Islet of Langerhans (tissue), 1 donor: ENCODE measurements at regions not wholly inside any gene's neighbourhood (a gene's known extent, or its start where the extent isn't known, plus 50 kb on each side); places are given as distances from the start of the nearest gene placed in this dataset.

Experiments
- FAIRE-seq: peaks from one replicate; lab custom pipeline; 2011; peaks lifted over from hg19 to GRCh38; lab: Jason Lieb, UNC

DNA sequence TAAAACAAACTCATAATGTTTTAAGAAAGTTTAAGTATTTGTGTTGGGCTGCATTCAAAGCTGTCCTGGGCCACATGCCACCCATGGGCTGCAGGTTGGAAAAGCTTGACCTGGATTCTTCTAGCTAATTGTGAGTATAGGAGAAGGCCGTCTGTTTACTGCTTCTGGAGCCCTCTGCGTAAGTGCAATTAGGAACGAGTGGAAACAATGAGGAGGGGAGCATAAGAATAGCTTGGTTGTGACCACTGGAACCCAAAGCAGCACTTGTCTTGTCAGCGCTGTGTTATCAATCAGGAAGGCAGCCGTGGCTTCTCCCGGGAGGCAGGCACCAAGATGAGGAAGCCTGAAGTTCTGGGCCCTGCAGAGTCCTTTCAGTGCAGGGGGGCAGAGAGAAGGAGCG lies 110.4 kb upstream of the MBNL2 start:
- FAIRE-seq: no peak

DNA sequence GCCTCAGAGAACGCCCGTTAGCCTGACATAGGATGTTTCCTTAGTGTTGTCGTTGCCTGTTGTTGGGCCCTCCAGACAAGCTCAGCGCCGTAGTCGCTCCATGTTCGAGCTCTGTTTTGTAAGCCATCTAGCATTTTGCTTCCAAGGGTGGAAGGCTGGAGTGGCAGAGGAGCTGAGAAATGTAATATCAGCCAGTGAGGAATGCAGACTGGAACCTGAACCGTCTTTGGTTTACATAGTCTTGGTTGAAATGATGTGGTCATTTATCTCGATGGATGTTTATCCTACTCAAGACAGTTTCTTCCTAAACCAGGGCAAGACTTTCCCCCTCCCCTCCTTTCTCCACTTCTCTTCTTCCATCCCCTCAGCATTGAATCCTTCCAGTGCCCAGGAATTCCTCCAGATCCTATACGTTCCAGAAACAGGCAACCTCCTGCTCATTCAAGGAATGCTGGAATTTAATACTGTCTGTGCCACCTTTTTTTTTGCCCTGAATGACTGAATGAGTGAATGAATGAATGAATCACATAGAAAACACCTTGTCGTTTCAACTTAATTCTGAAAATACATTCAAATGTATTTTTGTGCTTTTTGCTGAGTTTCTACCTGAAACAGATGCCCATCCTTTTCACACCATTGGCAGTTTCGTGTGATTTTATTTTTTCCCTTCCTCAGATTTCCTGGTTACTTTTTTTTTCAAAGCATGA lies 109.5 kb upstream of the MBNL2 start:
- FAIRE-seq: no peak

DNA sequence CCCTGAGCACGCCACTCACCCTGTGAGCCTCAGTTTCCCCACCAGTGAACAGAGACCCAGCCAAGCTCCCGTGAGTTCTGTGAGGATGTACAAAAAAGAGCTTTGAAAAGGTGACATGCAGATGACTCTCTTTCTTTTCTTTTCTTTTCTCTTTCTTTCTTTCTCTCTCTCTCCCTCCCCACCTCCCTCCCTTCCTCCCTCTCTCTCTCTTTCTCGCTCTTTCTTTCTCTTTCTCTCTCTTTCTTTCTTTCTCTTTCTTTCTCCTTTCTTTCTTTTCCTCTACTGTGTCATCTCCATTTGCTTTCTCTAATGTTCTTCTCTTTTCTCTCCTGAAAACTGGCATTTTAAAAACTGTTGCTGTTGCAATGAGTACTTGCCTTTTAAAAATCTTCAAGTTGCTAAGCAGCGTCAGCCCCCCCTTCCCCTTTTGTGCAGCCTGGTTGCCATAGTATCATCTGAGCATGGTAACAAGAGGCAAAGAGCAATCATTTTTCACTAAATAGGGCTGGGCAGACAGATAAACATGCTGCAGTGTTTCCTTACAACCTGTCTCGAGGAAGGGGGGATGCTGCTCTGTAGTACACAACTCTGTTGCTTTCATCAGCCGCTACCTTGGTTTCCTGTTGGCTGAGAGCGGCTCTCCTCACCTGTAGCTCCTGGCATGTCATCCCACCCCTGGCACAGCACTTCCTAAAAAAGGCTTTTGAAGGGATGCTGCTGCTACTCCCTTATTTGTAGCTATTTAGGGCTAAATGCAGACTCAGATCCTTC lies 108.7 kb upstream of the MBNL2 start:
- FAIRE-seq: peak; percentile 96

DNA sequence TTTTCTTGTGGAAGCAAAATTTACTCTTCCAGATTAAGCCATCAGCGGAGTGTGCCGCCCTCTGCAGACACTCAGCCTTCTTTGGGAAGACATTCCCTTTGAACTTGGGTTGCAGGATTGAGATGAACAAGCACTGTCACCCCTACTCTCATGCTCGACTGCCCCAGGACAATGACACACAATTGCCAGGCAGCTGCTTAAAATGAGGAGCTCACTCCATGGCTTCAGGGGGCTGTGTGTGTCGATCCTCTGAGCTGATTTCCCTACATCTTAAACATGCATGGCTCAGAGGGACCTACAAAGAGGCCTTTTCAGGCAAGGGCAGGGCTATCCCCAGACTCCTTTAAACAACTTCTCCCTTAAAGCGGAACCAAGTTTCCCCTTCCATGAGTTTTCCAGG lies 107.5 kb upstream of the MBNL2 start:
- FAIRE-seq: no peak

DNA sequence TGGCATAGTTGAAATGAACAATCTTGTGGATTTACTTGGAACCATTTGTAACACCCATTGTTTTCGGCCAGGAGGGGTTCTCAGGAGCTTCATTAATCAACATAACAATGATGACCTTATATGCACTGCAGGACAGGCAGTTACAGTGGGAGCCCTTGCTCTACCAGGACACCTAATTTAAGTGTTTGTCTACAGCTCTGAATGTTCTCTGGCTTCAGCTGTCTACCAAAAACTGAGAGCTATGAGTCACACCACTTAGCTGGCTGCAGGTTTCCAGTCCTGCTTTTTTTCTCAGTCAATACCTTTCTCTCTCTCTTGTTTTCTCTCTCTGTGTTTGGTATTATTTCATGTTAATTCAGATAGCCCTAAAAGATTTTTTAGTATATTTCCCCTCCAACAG lies 105.4 kb upstream of the MBNL2 start:
- FAIRE-seq: peak; percentile 96

DNA sequence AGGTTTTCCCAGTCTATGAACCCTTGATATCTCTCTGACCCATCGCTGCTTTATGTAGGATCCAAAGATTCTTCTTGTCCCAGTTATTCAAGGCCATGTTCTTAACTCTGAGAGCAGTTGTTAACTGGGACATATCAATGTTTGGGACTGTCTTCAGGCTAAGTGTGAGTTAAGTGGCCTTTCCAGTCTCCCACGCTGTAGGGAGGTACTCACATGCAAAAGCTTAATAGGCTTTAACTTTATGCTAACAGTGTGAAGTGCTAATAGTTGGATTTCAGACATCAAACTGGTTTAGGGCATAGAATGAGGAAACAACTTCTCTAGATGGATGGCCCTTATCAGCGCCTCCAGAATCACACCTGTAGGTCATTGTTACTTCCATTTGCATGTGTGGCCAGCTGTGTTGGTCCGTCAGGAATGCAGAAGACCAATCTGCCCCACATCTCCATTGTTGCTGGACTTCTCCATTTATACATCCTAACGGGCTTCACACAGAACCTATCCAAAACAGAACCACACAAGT lies 104.7 kb upstream of the MBNL2 start:
- FAIRE-seq: no peak

DNA sequence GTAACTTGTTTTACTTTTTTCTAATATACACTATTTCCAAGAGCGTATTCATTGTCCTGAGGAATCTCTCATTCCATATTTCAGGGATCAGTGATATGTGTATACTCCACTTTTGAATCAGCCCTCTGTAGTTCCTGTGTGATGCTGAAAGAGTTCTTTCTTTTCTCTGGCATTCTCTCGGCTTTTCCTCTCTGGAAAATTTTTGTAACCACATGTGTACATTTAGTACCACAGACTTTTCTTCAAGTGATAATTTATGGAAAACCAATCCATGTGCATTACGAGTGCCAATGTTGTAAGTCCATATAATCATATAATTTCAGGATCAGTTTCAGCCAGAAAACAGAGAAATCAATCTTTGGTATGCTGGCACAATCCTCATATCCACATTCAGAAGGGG lies 102.2 kb upstream of the MBNL2 start:
- FAIRE-seq: no peak

DNA sequence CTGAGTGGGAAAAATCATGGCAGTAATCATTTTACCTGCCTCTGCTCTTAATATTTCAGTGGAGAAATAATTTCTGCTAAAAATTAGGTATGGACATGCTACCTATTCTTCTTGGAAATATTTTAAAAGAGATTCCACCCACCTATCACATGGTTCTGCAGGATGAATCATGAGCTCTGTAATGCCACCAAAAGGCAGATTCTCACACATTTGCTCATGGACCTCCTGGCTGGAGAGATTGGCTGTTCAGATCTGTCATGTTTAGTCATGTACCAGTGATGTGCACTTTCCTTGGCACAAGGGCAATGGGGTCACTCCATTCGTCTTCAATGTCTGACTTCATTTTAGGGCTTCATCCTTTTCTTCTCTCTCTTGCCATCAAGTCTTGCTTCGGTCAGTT lies 101.8 kb upstream of the MBNL2 start:
- no peak for FAIRE-seq

DNA sequence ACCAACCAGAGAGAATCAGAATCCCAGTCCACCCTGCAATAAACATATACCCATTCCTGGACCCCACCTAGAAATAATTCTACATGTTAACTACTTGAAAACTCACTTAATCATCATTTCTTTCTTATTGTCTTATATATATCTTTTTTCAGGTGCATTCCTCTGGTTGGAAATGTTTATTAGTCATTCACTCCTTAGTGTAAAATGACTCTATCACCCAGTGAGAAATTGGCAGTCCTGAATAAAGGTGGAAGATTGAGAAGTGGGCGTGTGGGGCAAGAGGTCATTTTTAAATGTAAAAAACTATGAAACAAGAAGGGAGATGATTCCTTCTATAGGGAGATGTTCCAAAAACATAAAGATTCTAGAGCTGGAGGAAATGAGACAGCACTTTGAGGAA lies 101.2 kb upstream of the MBNL2 start:
- FAIRE-seq: no peak

DNA sequence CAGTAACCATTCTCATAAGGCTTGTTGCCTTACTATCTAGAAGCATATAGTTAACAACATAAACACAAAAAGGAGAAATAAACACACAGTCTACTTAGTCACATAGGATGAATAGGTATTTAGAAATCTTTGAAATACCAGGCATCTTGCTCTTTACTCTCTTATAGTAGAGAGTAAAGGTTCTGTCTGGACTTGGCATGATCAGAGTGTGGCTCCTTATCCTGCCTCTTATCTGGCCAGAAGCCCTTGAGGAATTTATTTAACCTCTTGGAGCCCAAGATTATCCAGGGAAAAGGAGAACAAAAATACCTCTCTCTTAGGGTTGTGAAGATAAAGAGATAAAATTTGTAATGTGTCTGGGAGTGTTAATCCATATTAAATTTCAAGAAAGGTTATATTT lies 100.2 kb upstream of the MBNL2 start:
- no peak for FAIRE-seq

DNA sequence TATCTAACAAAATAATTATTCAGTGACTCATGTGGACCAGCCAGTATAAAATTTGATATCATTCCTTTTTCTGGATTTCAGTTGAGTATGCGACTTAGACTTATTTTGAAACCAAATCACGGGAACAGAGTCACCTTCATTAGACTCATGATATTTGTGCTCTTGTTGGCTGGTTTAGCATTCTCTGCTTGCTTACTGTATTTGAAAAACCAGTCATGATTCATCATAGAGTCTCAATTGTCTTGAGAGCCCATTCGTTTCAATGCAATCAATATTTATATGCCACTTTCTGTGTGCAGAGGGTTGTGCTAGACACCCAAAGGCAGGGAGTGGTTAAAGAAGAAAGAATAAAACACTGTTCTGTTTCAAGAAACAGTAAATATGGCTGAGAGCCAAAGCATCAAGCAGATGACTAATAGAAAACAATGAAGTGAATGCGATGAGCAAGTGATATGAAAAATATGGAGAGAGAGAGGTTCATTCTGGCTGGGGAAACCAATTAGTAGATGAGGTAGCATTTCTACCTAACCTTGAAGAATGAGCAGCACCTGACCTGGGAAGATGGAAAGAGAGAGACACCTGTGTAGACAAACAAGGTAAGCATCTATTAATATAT lies 99.6 kb upstream of the MBNL2 start:
- no peak for FAIRE-seq

DNA sequence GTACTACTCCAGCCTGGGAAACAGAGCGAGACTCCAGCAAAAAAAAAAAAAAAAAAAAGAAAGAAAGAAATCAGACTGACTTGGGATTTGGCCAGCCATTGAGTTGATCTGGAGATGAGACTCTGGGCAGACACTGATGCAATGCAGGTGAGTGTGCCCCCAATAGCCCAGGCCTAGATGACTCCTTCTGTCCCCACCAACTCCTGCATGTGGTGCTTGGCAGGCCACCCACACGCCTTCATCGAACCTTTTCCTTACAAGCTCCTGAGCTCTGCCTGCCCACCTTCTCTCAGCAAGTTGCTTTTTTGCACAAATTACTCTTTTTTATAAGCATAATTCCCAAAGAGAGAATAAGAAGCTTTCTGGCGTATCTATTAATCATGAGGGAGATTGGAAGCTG lies 97.9 kb upstream of the MBNL2 start:
- no peak for FAIRE-seq

DNA sequence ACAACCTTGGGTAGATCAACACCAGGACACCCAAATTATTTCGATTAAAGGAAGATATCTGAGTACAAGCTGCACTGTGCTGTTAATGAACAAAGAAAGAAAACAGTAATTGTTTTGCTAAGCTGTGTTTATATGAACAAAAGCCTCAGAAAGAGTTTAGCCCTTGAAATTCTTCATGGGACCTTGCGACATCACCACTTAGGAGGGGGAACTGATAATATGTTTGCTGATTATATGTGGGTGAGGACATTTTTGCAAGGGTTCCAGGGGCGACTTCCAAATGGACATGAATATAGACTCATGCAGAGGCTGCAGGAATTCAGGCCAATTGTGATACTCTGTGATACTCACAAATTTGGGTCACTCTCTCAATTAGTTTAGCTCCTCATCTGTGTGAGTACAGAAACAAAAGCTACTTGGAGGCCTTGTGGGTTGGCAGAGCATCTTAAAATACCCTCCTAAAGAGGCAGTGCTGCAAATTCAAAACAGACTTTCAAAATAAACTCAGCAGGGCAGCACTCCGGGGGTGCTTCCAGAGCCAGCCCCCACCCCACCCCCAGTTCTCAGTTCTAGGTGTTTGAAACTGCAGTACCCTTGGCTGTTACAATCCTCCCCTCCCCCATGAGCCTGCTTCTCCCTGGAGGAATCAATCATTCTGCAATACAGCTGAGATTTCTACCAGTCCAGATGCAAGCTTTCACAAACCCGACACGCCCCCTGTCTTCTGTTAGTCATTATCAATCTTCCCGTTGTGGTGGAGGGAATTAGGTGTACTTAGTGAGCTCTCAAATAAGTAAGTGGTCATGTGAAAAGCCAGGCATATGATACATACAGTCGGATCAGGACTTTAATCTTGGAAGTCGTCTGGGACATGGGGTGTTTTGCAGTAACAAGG lies 97.0 kb upstream of the MBNL2 start:
- no peak for FAIRE-seq

DNA sequence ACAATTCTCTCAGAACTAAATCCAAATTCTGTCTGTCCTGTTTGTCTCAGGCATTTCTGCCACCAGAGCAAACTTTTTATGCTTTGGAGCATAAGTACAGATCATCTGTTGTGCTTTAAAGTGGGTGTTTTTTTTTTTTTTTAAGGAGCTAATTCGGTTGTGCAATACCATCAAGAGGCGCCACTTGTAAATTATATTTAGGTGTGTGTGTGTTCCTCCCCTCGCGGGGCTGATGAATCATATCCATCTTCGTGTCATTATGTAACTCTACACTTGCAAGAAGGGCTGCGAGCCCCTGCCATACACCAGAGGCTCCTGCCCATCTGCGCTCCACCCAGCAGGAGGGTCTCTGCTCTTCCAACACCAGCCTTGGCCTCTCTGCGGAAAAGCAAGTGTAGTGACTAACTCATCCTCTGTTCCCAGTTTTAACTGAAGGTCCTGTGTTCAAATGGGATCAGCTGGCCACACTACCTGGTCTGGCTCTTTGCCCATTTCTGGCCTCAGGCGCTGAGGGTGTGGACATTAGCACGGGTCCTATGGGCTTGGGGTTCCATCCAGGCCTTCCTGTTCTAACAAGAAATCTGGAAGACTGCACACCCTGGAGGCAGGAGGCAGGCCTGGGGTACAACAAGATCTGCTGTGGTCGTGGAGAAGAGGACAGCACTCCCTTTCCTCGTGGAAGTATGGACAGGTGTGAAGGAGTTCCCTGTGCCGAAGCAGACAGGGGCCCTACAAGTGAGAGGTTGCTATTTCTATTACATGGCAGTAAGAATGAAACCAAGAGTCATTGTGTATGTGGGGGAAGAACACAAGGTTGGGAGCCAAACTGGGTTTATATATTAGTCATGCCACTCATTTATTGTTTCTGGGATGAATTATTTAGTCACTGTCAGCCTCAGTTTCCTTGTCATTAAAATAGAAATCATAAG lies 96.1 kb upstream of the MBNL2 start:
- no peak for FAIRE-seq

DNA sequence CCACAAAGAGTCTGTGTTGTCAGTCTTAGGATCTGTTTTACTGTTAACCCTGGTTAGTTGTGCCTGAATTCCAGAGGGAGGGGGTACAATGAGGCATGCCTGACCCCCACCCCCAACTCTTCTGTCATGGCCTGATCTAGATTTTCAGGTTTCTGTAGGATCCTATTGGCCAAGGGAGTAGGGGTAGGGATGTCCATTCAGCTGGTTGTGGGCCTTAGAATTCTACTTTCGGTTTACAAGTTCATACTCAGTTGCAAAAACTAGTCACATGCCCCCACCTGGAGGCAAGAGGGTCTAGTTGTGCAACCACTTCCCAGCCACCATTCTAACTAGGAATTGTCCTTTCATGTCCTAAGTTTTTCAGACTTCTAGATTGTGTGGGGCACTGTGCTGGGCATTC lies 94.3 kb upstream of the MBNL2 start:
- no peak for FAIRE-seq

DNA sequence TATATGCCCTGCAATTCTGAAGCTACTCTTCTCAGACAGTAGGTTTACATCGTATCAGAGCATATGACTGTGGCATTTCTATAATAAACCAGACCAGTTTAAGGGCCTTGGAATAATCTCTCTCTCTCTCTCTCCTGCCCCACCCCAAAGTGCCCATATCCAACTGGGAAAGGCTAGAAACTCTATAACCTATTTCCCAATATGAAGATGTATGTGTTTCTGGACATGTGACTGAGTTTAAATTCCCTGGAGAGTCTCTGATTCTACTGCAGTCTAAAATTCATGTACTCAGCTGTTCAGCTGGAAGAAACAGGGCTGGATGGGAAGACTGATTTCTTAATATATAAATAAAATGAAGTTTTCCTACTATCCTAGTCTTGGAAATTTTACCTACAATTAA lies 91.9 kb upstream of the MBNL2 start:
- no peak for FAIRE-seq

DNA sequence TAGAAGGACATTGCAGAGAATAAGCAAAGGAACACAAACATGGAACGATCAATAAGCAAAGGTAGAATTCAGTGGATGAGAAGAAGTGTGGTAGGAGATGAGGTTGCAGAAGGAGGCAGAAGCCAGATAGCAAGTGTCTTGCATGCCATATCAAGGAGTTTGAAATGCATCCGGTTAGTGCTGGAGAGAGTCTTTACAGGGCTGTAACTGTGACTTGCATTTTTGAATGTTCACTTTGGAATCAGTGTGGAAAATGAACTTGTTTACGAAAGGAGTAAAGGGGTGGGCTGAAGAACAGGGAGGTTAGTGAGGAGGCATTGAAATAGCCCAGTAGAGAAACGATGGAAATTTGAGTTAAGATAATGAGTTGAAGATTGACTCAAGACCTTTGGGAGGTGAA lies 90.7 kb upstream of the MBNL2 start:
- no peak for FAIRE-seq

DNA sequence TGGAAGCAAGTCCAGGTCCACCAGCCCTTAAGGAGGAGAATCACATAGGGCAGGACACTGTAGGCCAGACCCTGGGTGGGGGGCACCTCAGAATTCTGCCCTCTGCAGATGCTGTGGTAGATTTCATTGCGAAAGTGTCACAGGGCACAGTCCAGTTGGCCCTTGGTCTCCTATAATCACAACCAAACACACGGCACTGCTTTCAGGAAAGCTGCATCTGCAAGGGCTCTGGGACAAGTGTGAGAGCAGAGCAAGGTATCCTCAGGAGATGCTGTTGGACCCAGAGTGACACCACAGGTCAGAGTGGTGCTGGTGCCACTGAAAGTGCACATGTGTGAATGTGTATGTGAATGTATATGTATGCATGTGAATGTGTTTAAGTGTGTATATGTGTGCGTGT lies 88.6 kb upstream of the MBNL2 start:
- FAIRE-seq: no peak

DNA sequence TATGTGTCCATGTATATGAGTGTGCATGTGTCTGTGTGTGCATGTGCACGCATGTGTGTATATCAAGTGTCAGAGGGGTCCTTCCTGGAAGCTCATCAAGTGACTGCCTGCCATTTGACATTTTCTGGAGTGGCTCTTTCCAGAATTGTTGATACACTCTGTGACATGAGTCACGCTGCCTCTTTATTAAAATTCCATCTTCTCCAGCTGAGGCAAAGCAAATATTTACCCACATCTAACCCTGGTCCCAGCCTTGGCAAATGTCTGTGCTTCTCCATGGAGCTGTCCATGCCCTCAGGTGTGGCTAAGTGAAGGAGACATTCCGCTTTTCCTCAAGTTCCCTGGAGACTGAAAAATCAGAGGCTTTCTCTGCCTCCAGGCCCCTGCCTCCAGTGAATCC lies 88.2 kb upstream of the MBNL2 start:
- peak; percentile 96 for FAIRE-seq

DNA sequence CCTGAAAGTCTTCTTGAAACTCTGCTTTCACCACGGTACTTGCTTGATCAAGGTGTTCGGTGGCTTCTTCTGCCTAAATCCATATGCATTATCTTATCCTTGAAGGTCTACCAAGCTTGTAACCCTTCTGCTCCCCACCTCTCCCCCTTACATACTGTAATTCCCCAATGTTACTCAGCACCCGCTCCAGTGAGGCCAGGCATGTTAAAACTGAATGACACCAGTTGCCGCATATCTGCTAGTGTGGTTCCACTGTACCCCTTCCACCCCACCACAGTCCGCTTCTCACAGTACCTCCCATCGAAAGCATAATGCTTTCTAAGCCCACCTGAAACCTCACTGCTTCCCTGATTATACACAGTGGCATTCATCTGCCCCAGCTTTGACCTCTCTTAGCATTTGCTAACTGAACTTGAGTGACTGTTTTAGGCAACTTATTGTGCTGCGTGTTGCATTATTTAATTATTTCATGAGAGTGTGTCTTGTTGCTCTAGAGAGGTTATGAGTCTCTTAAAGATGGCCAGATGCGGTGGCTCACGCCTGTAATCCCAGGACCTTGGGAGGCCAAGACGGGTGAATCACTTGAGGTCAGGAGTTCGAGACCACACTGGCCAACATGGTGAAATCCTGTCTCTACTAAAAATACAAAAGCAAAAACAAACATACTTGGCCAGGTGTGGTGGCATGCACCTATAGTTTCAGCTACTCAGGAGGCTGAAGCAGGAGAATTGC lies 87.6 kb upstream of the MBNL2 start:
- no peak for FAIRE-seq

DNA sequence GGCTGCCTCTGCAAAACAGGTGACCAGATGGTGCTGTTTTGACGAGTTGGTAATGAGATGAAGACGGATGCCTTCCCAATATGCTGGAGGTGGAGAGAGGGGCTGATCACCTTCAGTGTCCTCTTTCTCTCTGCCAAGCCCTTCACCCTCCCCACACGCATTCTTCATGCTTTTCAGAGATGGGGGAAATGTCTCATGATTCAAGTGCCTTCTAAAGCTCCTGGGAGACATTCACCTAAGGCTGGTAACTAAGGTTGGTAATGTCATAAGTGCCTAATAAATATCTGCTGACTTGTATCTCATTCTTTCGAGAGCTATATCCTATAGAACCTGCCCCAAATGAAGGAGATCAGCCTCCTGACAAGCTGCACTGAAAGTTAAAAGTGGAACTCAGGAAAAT lies 86.2 kb upstream of the MBNL2 start:
- no peak for FAIRE-seq
